Fibroblast of the aortic adventitia (primary cell): ENCODE measurements at regions not wholly inside any gene's neighbourhood (a gene's known extent, or its start where the extent isn't known, plus 50 kb on each side); places are given as distances from the start of the nearest gene placed in this dataset.
A peak's percentile ranks its signal among the peaks of the same experiment; 100 is the strongest.

Experiments
- DNase-seq: peaks from one replicate; pipeline ENCODE4 v3.0.0-alpha.2; 2010; ENCODE audit warnings: low read depth
- H3K4me3 ChIP-seq: 2 replicates; pipeline ENCODE4 v1.5.1; 2011; ENCODE audit warnings: low read depth, mild to moderate bottlenecking, control low read depth, low read length, moderate library complexity
- TF ChIP-seq, protein P1 (sequence below): IDR thresholded peaks from 2 replicates; pipeline ENCODE4 v1.5.1; 2011; ENCODE audit warnings: mild to moderate bottlenecking, low read length, control low read depth, inconsistent platforms; ENCODE audit not compliant: insufficient read depth

DNA sequence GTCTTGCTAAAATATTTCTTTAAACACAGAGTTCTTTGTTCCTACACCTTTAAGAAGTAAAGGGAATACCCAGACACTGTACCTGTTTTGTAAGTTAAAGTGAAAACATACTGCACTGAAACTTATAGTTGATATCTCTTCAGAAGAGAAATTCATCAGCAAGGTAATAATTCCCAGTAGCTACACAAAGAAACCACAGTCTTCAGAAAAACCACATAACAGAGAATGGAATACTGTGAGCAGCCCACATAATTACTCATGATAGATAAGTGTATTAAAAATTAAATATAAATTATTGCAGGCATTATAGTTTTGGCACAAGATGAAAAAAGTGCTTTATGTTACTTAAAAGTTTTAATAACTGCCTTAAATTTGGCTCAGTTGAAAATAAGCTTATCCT lies 276.6 kb downstream of the SETD4 start:
- no peak for DNase-seq
- TF ChIP-seq, protein P1, sequence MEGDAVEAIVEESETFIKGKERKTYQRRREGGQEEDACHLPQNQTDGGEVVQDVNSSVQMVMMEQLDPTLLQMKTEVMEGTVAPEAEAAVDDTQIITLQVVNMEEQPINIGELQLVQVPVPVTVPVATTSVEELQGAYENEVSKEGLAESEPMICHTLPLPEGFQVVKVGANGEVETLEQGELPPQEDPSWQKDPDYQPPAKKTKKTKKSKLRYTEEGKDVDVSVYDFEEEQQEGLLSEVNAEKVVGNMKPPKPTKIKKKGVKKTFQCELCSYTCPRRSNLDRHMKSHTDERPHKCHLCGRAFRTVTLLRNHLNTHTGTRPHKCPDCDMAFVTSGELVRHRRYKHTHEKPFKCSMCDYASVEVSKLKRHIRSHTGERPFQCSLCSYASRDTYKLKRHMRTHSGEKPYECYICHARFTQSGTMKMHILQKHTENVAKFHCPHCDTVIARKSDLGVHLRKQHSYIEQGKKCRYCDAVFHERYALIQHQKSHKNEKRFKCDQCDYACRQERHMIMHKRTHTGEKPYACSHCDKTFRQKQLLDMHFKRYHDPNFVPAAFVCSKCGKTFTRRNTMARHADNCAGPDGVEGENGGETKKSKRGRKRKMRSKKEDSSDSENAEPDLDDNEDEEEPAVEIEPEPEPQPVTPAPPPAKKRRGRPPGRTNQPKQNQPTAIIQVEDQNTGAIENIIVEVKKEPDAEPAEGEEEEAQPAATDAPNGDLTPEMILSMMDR: no peak
- no peak overlapping the region for H3K4me3 ChIP-seq

DNA sequence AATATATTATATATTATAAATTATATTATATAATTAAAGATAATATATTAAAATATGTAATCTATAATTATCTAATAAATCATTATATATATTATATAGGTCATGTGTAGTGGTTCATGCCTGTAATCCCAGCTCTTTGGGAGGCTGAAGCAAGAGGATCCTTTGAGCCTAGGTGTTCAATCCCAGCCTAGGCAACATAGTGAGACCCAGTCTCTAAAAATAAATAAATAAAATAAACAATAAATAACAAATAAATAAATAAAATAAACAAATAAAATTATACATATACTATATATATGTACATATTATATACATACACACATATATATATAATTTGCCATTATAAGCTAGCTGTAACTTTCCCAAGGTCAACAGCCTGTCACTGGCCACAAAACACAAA lies 277.7 kb downstream of the SETD4 start:
- no peak overlapping the region for H3K4me3 ChIP-seq
- DNase-seq: no peak
- TF ChIP-seq, protein P1: no peak

DNA sequence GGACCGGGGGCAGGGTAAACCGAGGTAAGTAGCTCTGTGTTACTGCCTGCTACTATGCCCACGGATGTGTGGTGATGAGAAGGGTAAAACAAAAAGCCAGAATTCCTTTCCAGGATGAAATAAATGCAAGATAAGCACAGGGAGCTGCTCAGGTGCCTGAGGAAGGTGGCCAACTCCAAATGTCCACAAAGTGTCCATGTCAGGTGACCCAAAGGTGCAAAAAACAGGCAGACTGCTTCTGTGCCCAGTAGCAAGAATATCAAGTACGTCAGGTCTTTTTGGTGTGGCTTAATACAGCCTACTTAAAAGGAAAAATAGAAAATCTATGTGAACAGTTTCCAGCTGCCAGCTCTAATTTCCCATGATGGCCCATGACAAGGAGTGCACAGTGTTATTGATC lies 279.3 kb downstream of the SETD4 start:
- no peak overlapping the region for H3K4me3 ChIP-seq
- TF ChIP-seq, protein P1: no peak
- no peak for DNase-seq

DNA sequence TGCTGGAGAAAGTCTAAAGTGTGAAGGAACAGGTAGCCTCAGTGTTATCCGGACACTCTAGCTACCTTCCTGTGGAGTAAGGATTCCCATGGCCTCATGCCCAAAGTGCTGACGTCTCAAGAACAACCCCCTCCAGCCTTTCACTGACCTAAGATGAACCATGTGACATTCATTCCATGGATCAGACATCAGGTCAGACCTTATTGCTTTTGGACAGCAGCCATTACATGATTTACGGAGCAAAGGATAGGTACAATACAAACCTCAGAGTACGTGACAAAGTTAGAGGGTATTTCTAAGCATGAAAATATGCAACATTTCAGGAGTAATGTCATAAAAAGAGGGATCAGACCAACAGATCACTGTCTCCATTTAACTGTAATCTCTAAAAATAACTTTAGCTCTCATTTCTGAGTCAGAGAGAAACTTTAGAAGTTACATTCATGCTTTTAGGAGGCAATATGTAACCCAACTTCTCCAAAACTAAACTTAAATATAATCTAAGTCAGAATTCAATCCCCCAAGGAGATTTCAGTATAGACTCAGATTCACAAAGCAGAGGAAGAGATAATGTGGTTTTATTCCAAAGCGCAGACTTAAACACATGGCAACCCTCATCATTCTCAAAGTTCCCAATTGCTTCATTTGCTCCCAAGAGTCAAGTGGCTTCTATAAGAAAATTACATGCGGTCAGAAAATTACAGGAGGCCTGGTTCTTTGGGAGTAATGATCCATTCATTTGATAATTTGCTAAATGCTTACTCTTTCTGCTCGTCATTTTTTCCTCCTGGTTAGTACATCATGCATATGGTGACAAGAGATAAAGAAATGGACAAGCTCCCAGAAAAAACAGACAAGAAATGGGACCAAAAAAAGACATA lies 280.4 kb downstream of the SETD4 start:
- no peak overlapping the region for H3K4me3 ChIP-seq
- peak; percentile 79 for DNase-seq
- TF ChIP-seq, protein P1: no peak

DNA sequence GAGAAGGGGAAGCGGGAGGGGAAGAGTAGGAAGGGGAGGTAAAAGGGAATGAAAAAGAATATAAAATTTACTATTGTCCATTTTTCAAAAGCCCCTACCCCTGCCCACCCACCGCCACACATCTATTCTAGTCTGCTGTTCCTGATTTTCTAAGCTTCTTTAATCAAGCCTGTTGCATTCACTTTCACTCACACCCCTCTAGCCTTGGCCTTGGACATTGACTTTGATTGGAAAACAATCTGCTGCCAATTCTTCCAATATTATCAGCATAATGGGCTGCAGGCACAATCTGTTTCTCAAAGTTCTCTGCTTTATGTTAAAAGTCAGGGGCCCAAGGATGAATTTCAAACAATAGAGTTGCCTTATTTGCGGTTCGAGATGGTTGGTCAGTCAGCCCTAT lies 281.2 kb downstream of the SETD4 start:
- TF ChIP-seq, protein P1: no peak

DNA sequence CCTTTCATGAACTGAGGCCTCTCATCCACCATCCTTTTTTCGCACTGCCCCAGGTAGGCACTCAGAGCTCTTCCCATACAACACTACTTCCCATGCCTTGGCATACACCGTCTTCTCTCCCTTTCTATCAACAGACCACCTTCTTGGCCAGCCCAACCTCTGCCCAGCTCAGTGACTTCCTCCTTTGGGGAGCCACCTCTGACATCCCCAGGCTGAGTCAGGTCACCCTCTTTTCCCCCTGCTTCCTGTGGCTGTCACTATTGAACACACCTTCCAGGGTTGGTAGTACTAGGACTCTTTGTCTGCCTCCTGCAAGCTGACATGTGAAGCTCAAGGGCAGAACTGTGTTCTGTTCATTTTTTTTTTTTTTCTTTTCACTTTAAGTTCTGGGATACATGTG lies 283.2 kb downstream of the SETD4 start:
- TF ChIP-seq, protein P1: no peak
- H3K4me3 ChIP-seq: no peak overlapping the region

More for the DNA sequence above, 281.2 kb downstream of the SETD4 start:
- no peak for DNase-seq
- no peak overlapping the region for H3K4me3 ChIP-seq

More for the DNA sequence above, 283.2 kb downstream of the SETD4 start:
- no peak for DNase-seq
